Lower leg skin (tissue), 3 donors: ENCODE measurements at regions not wholly inside any gene's neighbourhood (a gene's known extent, or its start where the extent isn't known, plus 50 kb on each side); places are given as distances from the start of the nearest gene placed in this dataset.

Experiments
- CTCF ChIP-seq, 3 donors: fragments of 450-650 bp; IDR thresholded peaks; one replicate each; pipeline ENCODE4 v1.5.1; 2016; ENCODE audit warnings: antibody characterized with exemption in 3 of 3, mild to moderate bottlenecking in 3 of 3, moderate library complexity in 2 of 3
- POLR2A ChIP-seq, 2 donors: fragments of 450-650 bp; IDR thresholded peaks; one replicate each; pipeline ENCODE4 v1.6.1; 2016 to 2017; ENCODE audit warnings: antibody characterized with exemption in 2 of 2, mild to moderate bottlenecking in 1 of 2, moderate library complexity in 1 of 2

GRCh38 chr6:44508646-44509045, 121.1 kb downstream of the CDC5L start:
- TF ChIP-seq POLR2A (IDR thresholded peaks at IDR 0.05) (no peak), CTCF (IDR thresholded peaks at IDR 0.05) (no peak)
